Heart left ventricle (tissue), 16 donors: ENCODE measurements at regions not wholly inside any gene's neighbourhood (a gene's known extent, or its start where the extent isn't known, plus 50 kb on each side); places are given as distances from the start of the nearest gene placed in this dataset.

Experiments used
- ATAC-seq, 4 donors: fragments of 200-7000 bp; cut with Tn5 transposase; one replicate each; pipeline ENCODE4 v1.9.1; 2020 to 2022; ENCODE audit warnings: moderate library complexity in 4 of 4, mild to moderate bottlenecking in 3 of 4, moderate number of reproducible peaks in 1 of 4
- DNase-seq, 5 donors: peaks; one replicate each; pipeline ENCODE4 v3.0.0-alpha.2; 2020
- H3K27ac ChIP-seq, 12 donors: fragments of 200-600 bp; sonication (generic) in 4 of 12; one replicate each; pipeline versions ENCODE4 v1.5.0 to v1.8.0; 2016 to 2022; ENCODE audit warnings: mild to moderate bottlenecking in 2 of 12
- H3K27me3 ChIP-seq, 9 donors: fragments of 200-600 bp; sonication (generic) in 2 of 9; one replicate each; pipeline versions ENCODE4 v1.5.1 to v1.8.0; 2016 to 2022; ENCODE audit warnings: mild to moderate bottlenecking in 3 of 9
- H3K36me3 ChIP-seq, 9 donors: fragments of 200-600 bp; sonication (generic) in 2 of 9; one replicate each; pipeline versions ENCODE4 v1.5.0 to v1.8.0; 2018 to 2022; ENCODE audit warnings: mild to moderate bottlenecking in 2 of 9
- H3K4me1 ChIP-seq, 12 donors: fragments of 200-600 bp; sonication (generic) in 4 of 12; one replicate each; pipeline versions ENCODE4 v1.5.0 to v1.8.0; 2016 to 2022; ENCODE audit warnings: mild to moderate bottlenecking in 3 of 12
- H3K4me3 ChIP-seq, 12 donors: fragments of 200-600 bp; sonication (generic) in 4 of 12; one replicate each; pipeline versions ENCODE4 v1.5.0 to v1.8.0; 2017 to 2022; ENCODE audit warnings: mild to moderate bottlenecking in 9 of 12, moderate library complexity in 4 of 12
- H3K9me3 ChIP-seq, 12 donors: fragments of 200-600 bp; sonication (generic) in 4 of 12; one replicate each; pipeline versions ENCODE4 v1.5.0 to v1.8.0; 2016 to 2022; ENCODE audit warnings: mild to moderate bottlenecking in 1 of 12
- CTCF ChIP-seq, 12 donors: fragments of 200-600 bp; sonication (generic) in 4 of 12; IDR thresholded peaks; one replicate each; pipeline versions ENCODE4 v1.5.0 to v1.8.0; 2018 to 2022; ENCODE audit warnings: antibody characterized with exemption in 12 of 12, mild to moderate bottlenecking in 5 of 12
- POLR2A ChIP-seq, 2 donors: fragments of 450-650 bp; IDR thresholded peaks; one replicate each; pipeline ENCODE4 v1.6.1; 2017; ENCODE audit warnings: antibody characterized with exemption in 2 of 2, mild to moderate bottlenecking in 2 of 2, moderate library complexity in 2 of 2
- WGBS, 4 donors: extraction: QIAGEN DNeasy Blood & Tissue Kit in 2 of 4; methylation state at CpG; one replicate each; pipeline versions ENCODE4 v1.1.5 to v1.1.7; 2013 to 2018; 5-methylcytosine and 5-hydroxymethylcytosine counted together
- intact Hi-C, 10 donors: fragments of 100-400 bp; cut with DNase I; formaldehyde crosslinking; loops; one replicate each; pipeline versions ENCODE4 v1.11.1 to v1.14.2; 2022
- donor health status: ischemic (EF 13 %, LVEDD 7.1; RV severe dilation, severe dysfunction).
- donor health status: healthy with polysubstance abuse.
- donor health status: DM: no; HTN: yes; CAD: no.
- donor health status: DM: no; HTN: no; CAD: no.
- donor health status: ischemic (EF 25% LVEDD 6.9; RV normal size, moderate dysfunction).
- donor health status: ischemic (EF 25% LVEDD 5.7; RV mildly dilated, moderate dysfunction).
- donor health status: healthy.
- donor health status: DM: yes; HTN: yes; CAD: no.
- donor health status: ischemic (EF 35%, LVEDD 5.7; RV mildly dilated, moderate dysfunction).
- donor health status: nonischemic (EF 11% LVEDD 7.7; RV severe dilation, severe dysfunction).
- donor health status: DM: yes; HTN: yes; CAD: no.
- donor health status: PGD.
- donor health status: ischemic (EF 29% LVEDD 5.4; RV normal size, mild dysfunction).
- donor health status: nonischemic (EF 23%, LVEDD 6.1; RV moderate dilation, normal function).

- no peak for TF ChIP-seq CTCF (IDR thresholded peaks at IDR 0.05)
- TF ChIP-seq POLR2A (IDR thresholded peaks at IDR 0.05): no peak
- Histone ChIP-seq H3K27ac (peak overlapping the region; percentile 47 to 87 (median 70)), H3K4me3 (no peak overlapping the region), H3K9me3 (no peaks in the 10 kb centered on the region), H3K27me3 (no peaks in the 10 kb centered on the region), H3K36me3 (no peaks in the 10 kb centered on the region), H3K4me1 (peaks cover 0 to 39% (median 16%) of the 10 kb centered on the region in 12 donors)
- DNase-seq (no peak), ATAC-seq (no peak)
- intact Hi-C loops: loop anchor here in 1 of 10 donors (10.0 kb wide), 1 partner anchor 188 kb away; no protein-coding TSS in a partner anchor
- 47 to 68% (median 55%) methylated on average over 7 of the region's 7 CpGs for WGBS, 4 donors
These were observed 136.6 kb downstream of the C12orf75 start for GRCh38 chr12:105466901-105467598.

GRCh38 chr12:105467710-105468366 lies 137.3 kb downstream of the C12orf75 start:
- H3K36me3 ChIP-seq: no peaks in the 10 kb centered on the region
- WGBS, 4 donors: 36 to 48% (median 43%) methylated on average over 4 of the region's 4 CpGs
- H3K4me1 ChIP-seq: peaks cover 0 to 39% (median 16%) of the 10 kb centered on the region in 12 donors
- TF ChIP-seq CTCF (IDR thresholded peaks at IDR 0.05) (no peak), POLR2A (IDR thresholded peaks at IDR 0.05) (no peak)
- no peaks in the 10 kb centered on the region for H3K9me3 ChIP-seq
- DNase-seq: no peak
- ATAC-seq: peak in 2 of 4 donors; percentile 34 to 38
- no peaks in the 10 kb centered on the region for H3K27me3 ChIP-seq
- peak overlapping the region; percentile 47 to 87 (median 70) for H3K27ac ChIP-seq
- no peak overlapping the region for H3K4me3 ChIP-seq
- intact Hi-C loops: loop anchor here in 1 of 10 donors (10.0 kb wide), 1 partner anchor 187 kb away; no protein-coding TSS in a partner anchor

- TF ChIP-seq POLR2A (IDR thresholded peaks at IDR 0.05): no peak
- no peak for TF ChIP-seq CTCF (IDR thresholded peaks at IDR 0.05)
- Histone ChIP-seq H3K4me1 (peaks cover 0 to 39% (median 16%) of the 10 kb centered on the region in 12 donors), H3K27me3 (no peaks in the 10 kb centered on the region), H3K27ac (peak overlapping the region in 11 of 12 donors; percentile 47 to 87 (median 70)), H3K4me3 (no peak overlapping the region), H3K36me3 (no peaks in the 10 kb centered on the region), H3K9me3 (no peaks in the 10 kb centered on the region)
- DNase-seq (no peak), ATAC-seq (peak in 3 of 4 donors; percentile 30 to 45 (median 44))
- intact Hi-C loops: loop anchor here in 1 of 10 donors (10.0 kb wide), 1 partner anchor 186 kb away; no protein-coding TSS in a partner anchor
- 43 to 50% (median 47%) methylated on average over 1 of the region's 1 CpG for WGBS, 4 donors
These were observed 138.0 kb downstream of the C12orf75 start for GRCh38 chr12:105468464-105468863.

GRCh38 chr12:105469211-105469610 lies 138.7 kb downstream of the C12orf75 start:
- WGBS, 4 donors: 77 to 90% (median 79%) methylated on average over 5 of the region's 5 CpGs
- no peaks in the 10 kb centered on the region for H3K9me3 ChIP-seq
- intact Hi-C loops: loop anchor here in 1 of 10 donors (10.0 kb wide), 1 partner anchor 186 kb away; no protein-coding TSS in a partner anchor
- TF ChIP-seq POLR2A (IDR thresholded peaks at IDR 0.05) (no peak), CTCF (IDR thresholded peaks at IDR 0.05) (no peak)
- no peak overlapping the region for H3K4me3 ChIP-seq
- peaks cover 0 to 39% (median 16%) of the 10 kb centered on the region in 12 donors for H3K4me1 ChIP-seq
- peak overlapping the region in 7 of 12 donors; percentile 4 to 87 (median 72) for H3K27ac ChIP-seq
- DNase-seq: no peak
- no peaks in the 10 kb centered on the region for H3K36me3 ChIP-seq
- H3K27me3 ChIP-seq: no peaks in the 10 kb centered on the region
- no peak for ATAC-seq
